ENCODE measurements at regions not wholly inside any gene's neighbourhood (a gene's known extent, or its start where the extent isn't known, plus 50 kb on each side); places are given as distances from the start of the nearest gene placed in this dataset.

GRCh38 chr15:96457841-96458240, 127.3 kb downstream of the NR2F2 start:
- Histone ChIP-seq H3K36me3 (ENCODE audit: control insufficient read depth in 2 of 2, extremely low read depth in 1 of 2, insufficient read depth in 2 of 2, low read length in 2 of 2) (no peaks in the 10 kb centered on the region), H4K20me1 (ENCODE audit: control insufficient read depth, extremely low read depth, insufficient read depth, low read length) (no peaks in the 10 kb centered on the region), H3K9me3 (ENCODE audit: control insufficient read depth, low read depth, low read length) (no peaks in the 10 kb centered on the region), H3K9ac (ENCODE audit: control insufficient read depth, extremely low read depth, insufficient read depth, low read length) (no peak overlapping the region), H2AFZ (ENCODE audit: control insufficient read depth, low read length) (no peak overlapping the region), H3K4me3 (ENCODE audit: control insufficient read depth in 2 of 3, extremely low read depth in 1 of 3, insufficient read depth in 2 of 3, low read depth in 1 of 3, low read length in 3 of 3) (no peak overlapping the region), H3K9me1 (ENCODE audit: control insufficient read depth, extremely low read depth, insufficient read depth, low read length) (no peaks in the 10 kb centered on the region), H3K27ac (ENCODE audit: control insufficient read depth, insufficient read depth, low read length) (no peak overlapping the region), H3K4me1 (ENCODE audit: control insufficient read depth, extremely low read depth, insufficient read depth, low read length) (no peaks in the 10 kb centered on the region), H3K79me2 (ENCODE audit: control insufficient read depth, insufficient read depth, low read length) (no peaks in the 10 kb centered on the region), H3K4me2 (ENCODE audit: control insufficient read depth, extremely low read depth, insufficient read depth, low read depth, low read length) (no peak overlapping the region), H3K27me3 (ENCODE audit: control insufficient read depth, extremely low read depth, insufficient read depth, low read length) (no peaks in the 10 kb centered on the region)
- dilution Hi-C loops (cut with MboI; ENCODE audit: extremely low pct_ligation_motif_present, low sequenced_read_pairs): no loop called here
- FAIRE-seq (no peak), DNase-seq (ENCODE audit: low read depth, low spot score) (no peak)
- no peak for TF ChIP-seq EZH2 (IDR thresholded peaks at IDR 0.05; ENCODE audit: low read length)
- TF ChIP-seq CTCF (optimal IDR thresholded peaks at IDR 0.05 in 1 of 3, IDR thresholded peaks at IDR 0.05 in 1 of 3, conservative IDR thresholded peaks at IDR 0.05 in 1 of 3; ENCODE audit: extremely low read depth in 1 of 3, insufficient read depth in 2 of 3, low read length in 3 of 3): no peak

- Histone ChIP-seq H4K20me1 (ENCODE audit: control insufficient read depth, extremely low read depth, insufficient read depth, low read length) (no peaks in the 10 kb centered on the region), H2AFZ (ENCODE audit: control insufficient read depth, low read length) (no peak overlapping the region), H3K9me1 (ENCODE audit: control insufficient read depth, extremely low read depth, insufficient read depth, low read length) (no peaks in the 10 kb centered on the region), H3K27me3 (ENCODE audit: control insufficient read depth, extremely low read depth, insufficient read depth, low read length) (no peaks in the 10 kb centered on the region), H3K79me2 (ENCODE audit: control insufficient read depth, insufficient read depth, low read length) (no peaks in the 10 kb centered on the region), H3K9me3 (ENCODE audit: control insufficient read depth, low read depth, low read length) (no peaks in the 10 kb centered on the region), H3K4me1 (ENCODE audit: control insufficient read depth, extremely low read depth, insufficient read depth, low read length) (no peaks in the 10 kb centered on the region), H3K4me3 (ENCODE audit: control insufficient read depth in 2 of 3, extremely low read depth in 1 of 3, insufficient read depth in 2 of 3, low read depth in 1 of 3, low read length in 3 of 3) (no peak overlapping the region), H3K9ac (ENCODE audit: control insufficient read depth, extremely low read depth, insufficient read depth, low read length) (no peak overlapping the region), H3K36me3 (ENCODE audit: control insufficient read depth in 2 of 2, extremely low read depth in 1 of 2, insufficient read depth in 2 of 2, low read length in 2 of 2) (no peaks in the 10 kb centered on the region), H3K27ac (ENCODE audit: control insufficient read depth, insufficient read depth, low read length) (no peak overlapping the region), H3K4me2 (ENCODE audit: control insufficient read depth, extremely low read depth, insufficient read depth, low read depth, low read length) (no peak overlapping the region)
- TF ChIP-seq CTCF (optimal IDR thresholded peaks at IDR 0.05 in 1 of 3, IDR thresholded peaks at IDR 0.05 in 1 of 3, conservative IDR thresholded peaks at IDR 0.05 in 1 of 3; ENCODE audit: extremely low read depth in 1 of 3, insufficient read depth in 2 of 3, low read length in 3 of 3) (no peak), EZH2 (IDR thresholded peaks at IDR 0.05; ENCODE audit: low read length) (no peak)
- no peak for FAIRE-seq
- dilution Hi-C loops (cut with MboI; ENCODE audit: extremely low pct_ligation_motif_present, low sequenced_read_pairs): no loop called here
- DNase-seq (ENCODE audit: low read depth, low spot score): no peak
Observed at GRCh38 chr15:96460106-96460505, 129.6 kb downstream of the NR2F2 start.
